SK-N-SH treated with all-trans-retinoic acid at 6 μM for 48 hours (cell line): ENCODE measurements at regions not wholly inside any gene's neighbourhood (a gene's known extent, or its start where the extent isn't known, plus 50 kb on each side); places are given as distances from the start of the nearest gene placed in this dataset.

ENCODE experiments used
- ATAC-seq: fragments of 200-7000 bp; cut with Tn5 transposase; 3 replicates; pipeline ENCODE4 v1.9.1; 2020; ENCODE audit warnings: mild to moderate bottlenecking, moderate library complexity
- ARNTL ChIP-seq: fragments of 450-650 bp; formaldehyde crosslinking; IDR thresholded peaks from 2 replicates; pipeline ENCODE4 v1.5.0; 2020; ENCODE audit warnings: low read depth, mild to moderate bottlenecking, moderate library complexity, borderline replicate concordance
- CREB5 ChIP-seq: fragments of 250-450 bp; sonication (Bioruptor Pico); IDR thresholded peaks from 2 replicates; pipeline ENCODE4 v1.5.1; 2020; ENCODE audit warnings: low read depth, mild to moderate bottlenecking, moderate library complexity
- ESRRG ChIP-seq: fragments of 250-450 bp; sonication (Bioruptor Pico); IDR thresholded peaks from 2 replicates; pipeline ENCODE4 v1.6.1; 2021; ENCODE audit warnings: mild to moderate bottlenecking
- ISL1 ChIP-seq: fragments of 250-450 bp; sonication (Bioruptor Pico); IDR thresholded peaks from 2 replicates; pipeline ENCODE4 v2.1.2; 2022; ENCODE audit warnings: mild to moderate bottlenecking, moderate library complexity
- OSR1 ChIP-seq: fragments of 250-450 bp; sonication (Bioruptor Pico); IDR thresholded peaks from 2 replicates; pipeline ENCODE4 v1.8.0; 2022; ENCODE audit warnings: moderate library complexity, mild to moderate bottlenecking, inconsistent platforms
- POU6F1 ChIP-seq: fragments of 250-450 bp; sonication (Bioruptor Pico); IDR thresholded peaks from 2 replicates; pipeline ENCODE4 v1.8.0; 2021; ENCODE audit warnings: low read depth, mild to moderate bottlenecking, moderate library complexity, borderline replicate concordance
- RARB ChIP-seq: fragments of 250-450 bp; sonication (Bioruptor Pico); IDR thresholded peaks from 2 replicates; pipeline ENCODE4 v1.8.0; 2021; ENCODE audit warnings: mild to moderate bottlenecking, moderate library complexity
- TOX ChIP-seq: fragments of 250-450 bp; sonication (Bioruptor Pico); IDR thresholded peaks from 2 replicates; pipeline ENCODE4 v1.8.0; 2021; ENCODE audit warnings: mild to moderate bottlenecking, moderate library complexity, borderline replicate concordance
- TSHZ2 ChIP-seq: fragments of 250-450 bp; sonication (Bioruptor Pico); IDR thresholded peaks from 2 replicates; pipeline ENCODE4 v1.5.0; 2020; ENCODE audit warnings: mild to moderate bottlenecking, moderate library complexity
- ZFP3 ChIP-seq: fragments of 250-450 bp; sonication (Bioruptor Pico); IDR thresholded peaks from 2 replicates; pipeline ENCODE4 v1.5.0; 2020; ENCODE audit warnings: mild to moderate bottlenecking, moderate library complexity
- ZNF70 ChIP-seq: fragments of 450-650 bp; formaldehyde crosslinking; IDR thresholded peaks from 2 replicates; pipeline ENCODE4 v1.5.0; 2020; ENCODE audit warnings: mild to moderate bottlenecking, moderate library complexity
- ZNF8 ChIP-seq: fragments of 450-650 bp; formaldehyde crosslinking; IDR thresholded peaks from 2 replicates; pipeline ENCODE4 v1.5.0; 2020; ENCODE audit warnings: mild to moderate bottlenecking, moderate library complexity
- TF ChIP-seq, protein P1 (sequence below): fragments of 250-450 bp; sonication (Bioruptor Pico); IDR thresholded peaks from 2 replicates; pipeline ENCODE4 v1.8.0; 2020; ENCODE audit warnings: mild to moderate bottlenecking, moderate library complexity, borderline replicate concordance
- TF ChIP-seq, protein P2 (sequence below): fragments of 250-450 bp; sonication (Bioruptor Pico); IDR thresholded peaks from 2 replicates; pipeline ENCODE4 v1.5.1; 2021; ENCODE audit warnings: mild to moderate bottlenecking, moderate library complexity

DNA sequence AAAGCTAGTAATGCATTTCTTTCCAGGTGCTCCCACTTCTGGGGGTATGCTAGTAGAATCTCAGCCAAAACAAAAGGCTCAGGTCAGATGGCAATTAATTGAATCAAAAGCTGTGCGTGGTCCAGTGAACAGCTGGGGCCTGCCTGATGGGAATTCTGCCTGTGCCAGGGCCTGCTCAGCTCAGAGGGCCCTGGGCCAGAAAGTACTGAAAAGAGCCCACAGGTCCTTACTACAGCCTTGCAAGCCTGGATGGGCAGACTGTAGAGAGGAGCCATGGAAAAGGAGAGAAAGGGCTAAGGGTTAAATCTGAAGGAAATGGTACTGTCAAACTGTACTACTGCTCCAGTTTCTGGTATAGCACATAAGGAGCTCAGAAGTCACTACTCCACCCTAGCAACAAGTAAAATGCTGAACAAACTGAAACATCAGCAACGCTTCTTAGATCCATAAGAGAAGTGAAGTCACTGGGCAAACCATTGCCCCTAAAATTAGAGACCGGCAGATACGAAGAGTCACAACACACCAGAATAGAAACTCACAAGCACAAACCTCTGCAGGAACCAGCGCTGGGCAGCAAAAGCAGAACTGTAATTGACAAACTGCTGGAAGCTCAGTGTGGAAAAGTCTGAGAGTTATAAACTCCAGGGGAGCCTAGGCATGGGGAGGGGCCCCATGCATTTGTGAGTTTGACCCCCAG lies 121.1 kb upstream of the SYT6 start (continued):
- TF ChIP-seq, protein P1, sequence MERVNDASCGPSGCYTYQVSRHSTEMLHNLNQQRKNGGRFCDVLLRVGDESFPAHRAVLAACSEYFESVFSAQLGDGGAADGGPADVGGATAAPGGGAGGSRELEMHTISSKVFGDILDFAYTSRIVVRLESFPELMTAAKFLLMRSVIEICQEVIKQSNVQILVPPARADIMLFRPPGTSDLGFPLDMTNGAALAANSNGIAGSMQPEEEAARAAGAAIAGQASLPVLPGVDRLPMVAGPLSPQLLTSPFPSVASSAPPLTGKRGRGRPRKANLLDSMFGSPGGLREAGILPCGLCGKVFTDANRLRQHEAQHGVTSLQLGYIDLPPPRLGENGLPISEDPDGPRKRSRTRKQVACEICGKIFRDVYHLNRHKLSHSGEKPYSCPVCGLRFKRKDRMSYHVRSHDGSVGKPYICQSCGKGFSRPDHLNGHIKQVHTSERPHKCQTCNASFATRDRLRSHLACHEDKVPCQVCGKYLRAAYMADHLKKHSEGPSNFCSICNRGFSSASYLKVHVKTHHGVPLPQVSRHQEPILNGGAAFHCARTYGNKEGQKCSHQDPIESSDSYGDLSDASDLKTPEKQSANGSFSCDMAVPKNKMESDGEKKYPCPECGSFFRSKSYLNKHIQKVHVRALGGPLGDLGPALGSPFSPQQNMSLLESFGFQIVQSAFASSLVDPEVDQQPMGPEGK (CRISPR knock-in tag): no peak
- TF ChIP-seq CREB5 (CRISPR knock-in tag): no peak
- no peak for TF ChIP-seq ARNTL (CRISPR knock-in tag)
- TF ChIP-seq RARB (CRISPR knock-in tag): no peak

DNA sequence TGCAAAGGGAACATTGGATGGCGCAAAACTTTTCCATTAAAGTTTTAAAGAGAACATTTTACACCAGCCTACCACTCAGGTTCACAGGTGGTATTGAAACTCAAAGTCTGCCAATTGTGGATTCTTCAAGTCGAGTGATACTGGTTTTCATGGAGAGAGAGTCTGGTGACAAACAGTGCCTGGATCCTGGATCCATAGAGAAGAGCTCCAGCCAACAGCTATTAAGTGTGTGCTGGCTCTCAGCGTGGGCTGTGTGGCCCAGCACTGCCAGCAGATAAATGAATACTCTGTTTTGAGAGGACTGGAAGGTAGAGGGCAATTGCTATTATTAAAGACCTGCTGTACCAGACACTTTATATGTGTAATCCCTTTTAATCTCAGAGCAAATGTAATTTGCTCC lies 118.9 kb upstream of the SYT6 start:
- TF ChIP-seq, protein P1 (CRISPR knock-in tag): no peak
- no peak for TF ChIP-seq ZNF70 (CRISPR knock-in tag)
- TF ChIP-seq TOX (CRISPR knock-in tag): no peak
- TF ChIP-seq, protein P2, sequence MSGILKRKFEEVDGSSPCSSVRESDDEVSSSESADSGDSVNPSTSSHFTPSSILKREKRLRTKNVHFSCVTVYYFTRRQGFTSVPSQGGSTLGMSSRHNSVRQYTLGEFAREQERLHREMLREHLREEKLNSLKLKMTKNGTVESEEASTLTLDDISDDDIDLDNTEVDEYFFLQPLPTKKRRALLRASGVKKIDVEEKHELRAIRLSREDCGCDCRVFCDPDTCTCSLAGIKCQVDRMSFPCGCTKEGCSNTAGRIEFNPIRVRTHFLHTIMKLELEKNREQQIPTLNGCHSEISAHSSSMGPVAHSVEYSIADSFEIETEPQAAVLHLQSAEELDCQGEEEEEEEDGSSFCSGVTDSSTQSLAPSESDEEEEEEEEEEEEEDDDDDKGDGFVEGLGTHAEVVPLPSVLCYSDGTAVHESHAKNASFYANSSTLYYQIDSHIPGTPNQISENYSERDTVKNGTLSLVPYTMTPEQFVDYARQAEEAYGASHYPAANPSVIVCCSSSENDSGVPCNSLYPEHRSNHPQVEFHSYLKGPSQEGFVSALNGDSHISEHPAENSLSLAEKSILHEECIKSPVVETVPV (CRISPR knock-in tag): no peak
- TF ChIP-seq OSR1 (CRISPR knock-in tag): no peak
- TF ChIP-seq ISL1 (CRISPR knock-in tag): no peak
- no peak for TF ChIP-seq POU6F1 (CRISPR knock-in tag)
- TF ChIP-seq ESRRG: no peak

DNA sequence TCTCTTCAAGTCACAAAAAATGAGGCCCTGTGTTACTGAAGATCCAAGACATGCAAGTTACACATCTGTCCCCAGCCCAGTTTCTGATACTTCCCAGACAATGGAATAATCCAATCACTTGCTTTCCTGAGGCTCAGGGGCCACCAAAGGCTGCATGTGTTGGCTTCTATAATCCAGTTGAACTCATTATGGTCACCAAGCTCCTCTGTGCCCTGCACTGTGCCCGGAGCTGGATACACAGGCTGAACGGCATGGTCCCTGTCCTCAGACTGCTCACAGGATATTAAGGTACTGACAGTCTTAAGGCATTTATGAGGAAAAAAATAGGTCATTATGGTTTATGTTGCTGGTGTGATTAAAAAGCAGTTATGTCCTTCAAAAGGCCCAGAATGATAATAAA lies 117.0 kb upstream of the SYT6 start:
- TF ChIP-seq ZNF8 (CRISPR knock-in tag): no peak
- TF ChIP-seq ZFP3 (CRISPR knock-in tag): no peak
- no peak for TF ChIP-seq ARNTL (CRISPR knock-in tag)
- no peak for TF ChIP-seq CREB5 (CRISPR knock-in tag)
- TF ChIP-seq ESRRG: no peak
- no peak for TF ChIP-seq TSHZ2 (CRISPR knock-in tag)
- ATAC-seq: no peak

More for the DNA sequence above, 118.9 kb upstream of the SYT6 start:
- no peak for ATAC-seq
